K562 (cell line): ENCODE measurements at regions not wholly inside any gene's neighbourhood (a gene's known extent, or its start where the extent isn't known, plus 50 kb on each side); places are given as distances from the start of the nearest gene placed in this dataset.

Source experiments
- ATAC-seq: fragments of 200-7000 bp; cut with Tn5 transposase; 3 replicates; pipeline ENCODE4 v1.9.1; 2020; ENCODE audit warnings: moderate library complexity
- BruUV-seq: library from RNA; stranded (reverse); fragments of 400-500 nt; replicated peaks from 2 replicates; lab custom pipeline; 2021; lab: Mats Ljungman, UMichigan
- CTCF ChIA-PET: fragments of 300-600 bp; formaldehyde crosslinking; extraction: SDS; loops from one replicate; lab custom pipeline; 2021; ENCODE audit warnings: low intra/inter-chr PET ratio; lab: Yijun Ruan, JAX
- POLR2A ChIA-PET: fragments of 300-600, 350-650 bp; sonication (Branson Sonifier 250); formaldehyde crosslinking; extraction: SDS; loops from one replicate; lab custom pipeline; 2021; ENCODE audit warnings: antibody characterized with exemption, inconsistent platforms; lab: Yijun Ruan, JAX
- DNase-seq, 4 experiments: peaks; one replicate each; pipeline versions ENCODE4 v3.0.0 to v3.0.0-alpha.2; 2011 to 2018; ENCODE audit warnings: low spot score in 3 of 4, mixed read lengths in 3 of 4; ENCODE audit errors: extremely low read depth in 1 of 4
- FAIRE-seq: peaks from 2 replicates; lab custom pipeline; 2011; peaks lifted over from hg19 to GRCh38; lab: Jason Lieb, UNC
- H2AFZ ChIP-seq: 2 replicates; pipeline ENCODE4 v1.6.0; 2011; ENCODE audit warnings: low read depth, low read length, control low read depth, inconsistent platforms
- H3K27ac ChIP-seq: fragments of 200-600 bp; 3 replicates; pipeline ENCODE4 v1.8.0; 2011; ENCODE audit warnings: low read depth, mild to moderate bottlenecking, control low read depth, inconsistent platforms, low read length, moderate library complexity, mixed read lengths; ENCODE audit errors: extremely low read depth
- H3K27me3 ChIP-seq, 2 experiments: fragments of 300-600 bp in 1 of 2; 2 replicates in 1 of 2; 3 replicates in 1 of 2; pipeline versions ENCODE4 v1.6.0 to v1.8.0; 2011; ENCODE audit warnings: inconsistent platforms in 2 of 2, low read length in 2 of 2, mild to moderate bottlenecking in 1 of 2, mixed read lengths in 1 of 2, moderate library complexity in 1 of 2; ENCODE audit not compliant: control insufficient read depth in 2 of 2, insufficient read depth in 2 of 2
- H3K36me3 ChIP-seq: fragments of 300-600 bp; 3 replicates; pipeline ENCODE4 v1.8.0; 2011; ENCODE audit warnings: mild to moderate bottlenecking, low read length, inconsistent platforms; ENCODE audit not compliant: control insufficient read depth, insufficient read depth
- H3K4me1 ChIP-seq, 2 experiments: fragments of 200-600 bp in 1 of 2; replicated peaks in 1 of 2; 2 replicates in 1 of 2; 3 replicates in 1 of 2; pipeline versions ENCODE4 v1.5.1 to v1.8.0; 2011; ENCODE audit warnings: inconsistent platforms in 2 of 2, low read length in 2 of 2, mild to moderate bottlenecking in 1 of 2, mixed read lengths in 1 of 2, moderate library complexity in 1 of 2; ENCODE audit not compliant: control insufficient read depth in 2 of 2, insufficient read depth in 2 of 2
- H3K4me2 ChIP-seq: 2 replicates; pipeline ENCODE4 v1.6.1; 2011; ENCODE audit warnings: low read length, control low read depth, inconsistent platforms, mixed read lengths; ENCODE audit not compliant: insufficient read depth
- H3K4me3 ChIP-seq: fragments of 200-600 bp; sonication (generic), shearing (Covaris generic); 2 replicates; pipeline ENCODE4 v1.5.1; 2016; ENCODE audit warnings: control low read depth, inconsistent platforms
- H3K79me2 ChIP-seq: fragments of 200-600 bp; 3 replicates; pipeline ENCODE4 v1.8.0; 2011; ENCODE audit warnings: low read length, inconsistent platforms; ENCODE audit not compliant: control insufficient read depth, insufficient read depth
- H3K9ac ChIP-seq, 2 experiments: 2 replicates each; pipeline versions ENCODE4 v1.6.0 to v1.6.1; 2011; ENCODE audit warnings: low read depth in 2 of 2, low read length in 2 of 2, control low read depth in 1 of 2, inconsistent platforms in 1 of 2, mild to moderate bottlenecking in 1 of 2, mixed read lengths in 1 of 2; ENCODE audit not compliant: insufficient read depth in 1 of 2
- H3K9me1 ChIP-seq: one replicate; pipeline ENCODE4 v1.6.0; 2011; ENCODE audit warnings: inconsistent platforms, mild to moderate bottlenecking, low read length, moderate library complexity; ENCODE audit not compliant: control insufficient read depth, insufficient read depth
- H3K9me3 ChIP-seq: replicated peaks from 2 replicates; pipeline ENCODE4 v1.5.1; 2011; ENCODE audit warnings: low read depth, low read length, inconsistent platforms; ENCODE audit not compliant: control insufficient read depth, insufficient read depth
- H4K20me1 ChIP-seq: replicated peaks from 2 replicates; pipeline ENCODE4 v1.6.1; 2011; ENCODE audit warnings: low read length, inconsistent platforms, mixed read lengths; ENCODE audit not compliant: control insufficient read depth, insufficient read depth
- CREM ChIP-seq: IDR thresholded peaks from 2 replicates; pipeline ENCODE4 v1.6.1; 2014; ENCODE audit warnings: antibody characterized with exemption, low read depth
- TCF3 ChIP-seq: sonication (generic); formaldehyde crosslinking; IDR thresholded peaks from 2 replicates; pipeline ENCODE4 v1.4.0; 2020; ENCODE audit warnings: mild to moderate bottlenecking, missing genetic modification reagents
- WGBS: fragments of 100-300 bp; shearing (Covaris generic); methylation state at CpG from one replicate; pipeline ENCODE4 v1.1.6; 2016; ENCODE audit warnings: low coverage, mixed read lengths; ENCODE audit not compliant: insufficient coverage; ENCODE audit errors: missing lambda C conversion rate; 5-methylcytosine and 5-hydroxymethylcytosine counted together
- in situ Hi-C: fragments of 300-500 bp; cut with MboI; formaldehyde crosslinking; loops from 4 replicates; pipeline ENCODE4 v1.15.0; 2018; ENCODE audit warnings: inconsistent platforms, mixed read lengths
- intact Hi-C: fragments of 100-400 bp; cut with micrococcal nuclease; formaldehyde crosslinking; loops from 2 replicates; pipeline ENCODE4 v1.14.2; 2022
- TF ChIP-seq, protein P1 (sequence below), 2 experiments: fragments of 450-650 bp; formaldehyde crosslinking in 1 of 2; IDR thresholded peaks; 2 replicates each; pipeline versions ENCODE4 v1.4.0 to v1.6.1; 2014 to 2020; ENCODE audit warnings: mild to moderate bottlenecking in 2 of 2, borderline replicate concordance in 1 of 2, low read depth in 1 of 2
- TF ChIP-seq, protein P2 (sequence below): fragments of 200-800 bp; sonication (Bioruptor generic); IDR thresholded peaks from 2 replicates; pipeline ENCODE4 v1.6.1; 2017; ENCODE audit warnings: missing genetic modification characterization, missing compliant biosample characterization

DNA sequence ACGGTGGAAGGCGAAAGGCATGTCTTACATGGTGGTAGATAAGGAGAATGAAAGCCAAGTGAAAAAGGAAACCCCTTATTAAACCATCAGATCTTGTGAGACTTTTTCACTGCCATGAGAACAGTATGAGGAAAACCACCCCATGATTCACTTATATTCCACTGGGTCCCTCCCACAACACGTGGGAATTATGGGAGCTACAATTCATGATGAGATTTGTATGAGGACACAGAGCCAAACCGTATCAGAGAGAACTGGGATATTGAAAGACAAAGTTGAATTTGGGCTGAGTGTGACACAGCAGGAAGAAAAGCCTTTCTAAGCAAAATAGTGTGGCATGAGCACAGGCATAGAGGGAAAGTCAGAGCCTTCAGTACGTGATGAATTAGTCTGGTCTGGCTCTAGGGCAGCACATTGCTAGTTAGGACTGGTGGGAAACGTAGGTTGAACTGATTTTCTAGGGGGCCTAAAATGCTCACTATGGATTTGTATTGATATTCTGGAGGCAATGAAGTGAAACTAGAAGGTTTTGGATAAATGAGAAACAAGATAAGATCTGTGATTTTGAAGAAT lies 84.8 kb upstream of the RND3 start:
- BruUV-seq: no TSS peak
- ATAC-seq (no peak), DNase-seq (no peak), FAIRE-seq (no peak)
- Histone ChIP-seq H3K4me2 (no peak overlapping the region), H3K79me2 (no peaks in the 10 kb centered on the region), H3K4me1 (no peaks in the 10 kb centered on the region), H2AFZ (no peak overlapping the region), H3K36me3 (no peaks in the 10 kb centered on the region), H4K20me1 (no peaks in the 10 kb centered on the region), H3K9me1 (no peaks in the 10 kb centered on the region), H3K27ac (no peak overlapping the region), H3K27me3 (no peaks in the 10 kb centered on the region), H3K4me3 (no peak overlapping the region), H3K9ac (no peak overlapping the region), H3K9me3 (no peaks in the 10 kb centered on the region; the same call in 1 of the 2 replicates)
- CTCF ChIA-PET: no interaction called here
- intact Hi-C loops: no loop called here
- POLR2A ChIA-PET: no interaction called here
- WGBS: 0% methylated on average over 6 of the region's 6 CpGs
- no peak for TF ChIP-seq TCF3 (CRISPR knock-in tag)
- in situ Hi-C loops: no loop called here

DNA sequence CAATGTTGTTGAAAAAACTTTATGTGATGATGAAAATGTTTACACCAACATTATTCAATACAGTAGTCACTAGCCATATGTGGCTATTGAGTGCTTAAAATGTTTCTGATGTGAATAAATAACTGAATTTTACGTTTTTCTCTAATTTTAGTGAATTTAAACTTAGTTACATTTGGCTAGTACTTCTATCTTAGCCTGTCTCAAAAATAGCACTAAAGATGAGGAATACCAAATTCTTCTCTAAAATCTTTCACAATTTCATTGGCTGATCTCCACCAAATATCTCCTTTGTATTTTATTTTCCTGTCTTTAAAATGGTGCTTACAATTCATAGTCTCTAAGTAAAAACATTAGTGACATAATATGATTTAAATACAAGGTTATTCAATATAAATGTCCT lies 83.7 kb upstream of the RND3 start:
- ChIA-PET POLR2A (no interaction called here), CTCF (no interaction called here)
- Histone ChIP-seq H4K20me1 (no peaks in the 10 kb centered on the region), H3K4me1 (no peaks in the 10 kb centered on the region), H3K79me2 (no peaks in the 10 kb centered on the region), H3K27ac (no peak overlapping the region), H3K9me3 (no peaks in the 10 kb centered on the region; the same call in 1 of the 2 replicates), H3K27me3 (no peaks in the 10 kb centered on the region), H3K4me3 (no peak overlapping the region), H3K36me3 (no peaks in the 10 kb centered on the region), H3K4me2 (no peak overlapping the region), H3K9me1 (no peaks in the 10 kb centered on the region), H2AFZ (no peak overlapping the region), H3K9ac (no peak overlapping the region)
- 0% methylated on average over 1 of the region's 1 CpG for WGBS
- no peak for ATAC-seq
- DNase-seq: no peak
- in situ Hi-C loops (no loop called here), intact Hi-C loops (no loop called here)
- FAIRE-seq: no peak
- BruUV-seq: no TSS peak
- no peak for TF ChIP-seq CREM
- TF ChIP-seq, protein P1, sequence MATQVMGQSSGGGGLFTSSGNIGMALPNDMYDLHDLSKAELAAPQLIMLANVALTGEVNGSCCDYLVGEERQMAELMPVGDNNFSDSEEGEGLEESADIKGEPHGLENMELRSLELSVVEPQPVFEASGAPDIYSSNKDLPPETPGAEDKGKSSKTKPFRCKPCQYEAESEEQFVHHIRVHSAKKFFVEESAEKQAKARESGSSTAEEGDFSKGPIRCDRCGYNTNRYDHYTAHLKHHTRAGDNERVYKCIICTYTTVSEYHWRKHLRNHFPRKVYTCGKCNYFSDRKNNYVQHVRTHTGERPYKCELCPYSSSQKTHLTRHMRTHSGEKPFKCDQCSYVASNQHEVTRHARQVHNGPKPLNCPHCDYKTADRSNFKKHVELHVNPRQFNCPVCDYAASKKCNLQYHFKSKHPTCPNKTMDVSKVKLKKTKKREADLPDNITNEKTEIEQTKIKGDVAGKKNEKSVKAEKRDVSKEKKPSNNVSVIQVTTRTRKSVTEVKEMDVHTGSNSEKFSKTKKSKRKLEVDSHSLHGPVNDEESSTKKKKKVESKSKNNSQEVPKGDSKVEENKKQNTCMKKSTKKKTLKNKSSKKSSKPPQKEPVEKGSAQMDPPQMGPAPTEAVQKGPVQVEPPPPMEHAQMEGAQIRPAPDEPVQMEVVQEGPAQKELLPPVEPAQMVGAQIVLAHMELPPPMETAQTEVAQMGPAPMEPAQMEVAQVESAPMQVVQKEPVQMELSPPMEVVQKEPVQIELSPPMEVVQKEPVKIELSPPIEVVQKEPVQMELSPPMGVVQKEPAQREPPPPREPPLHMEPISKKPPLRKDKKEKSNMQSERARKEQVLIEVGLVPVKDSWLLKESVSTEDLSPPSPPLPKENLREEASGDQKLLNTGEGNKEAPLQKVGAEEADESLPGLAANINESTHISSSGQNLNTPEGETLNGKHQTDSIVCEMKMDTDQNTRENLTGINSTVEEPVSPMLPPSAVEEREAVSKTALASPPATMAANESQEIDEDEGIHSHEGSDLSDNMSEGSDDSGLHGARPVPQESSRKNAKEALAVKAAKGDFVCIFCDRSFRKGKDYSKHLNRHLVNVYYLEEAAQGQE (IDR thresholded peaks at IDR 0.05; ENCODE audit: borderline replicate concordance): no peak
- TF ChIP-seq, protein P1 (CRISPR knock-in tag; IDR thresholded peaks at IDR 0.05; ENCODE audit: low read depth): no peak
- TF ChIP-seq, protein P2, sequence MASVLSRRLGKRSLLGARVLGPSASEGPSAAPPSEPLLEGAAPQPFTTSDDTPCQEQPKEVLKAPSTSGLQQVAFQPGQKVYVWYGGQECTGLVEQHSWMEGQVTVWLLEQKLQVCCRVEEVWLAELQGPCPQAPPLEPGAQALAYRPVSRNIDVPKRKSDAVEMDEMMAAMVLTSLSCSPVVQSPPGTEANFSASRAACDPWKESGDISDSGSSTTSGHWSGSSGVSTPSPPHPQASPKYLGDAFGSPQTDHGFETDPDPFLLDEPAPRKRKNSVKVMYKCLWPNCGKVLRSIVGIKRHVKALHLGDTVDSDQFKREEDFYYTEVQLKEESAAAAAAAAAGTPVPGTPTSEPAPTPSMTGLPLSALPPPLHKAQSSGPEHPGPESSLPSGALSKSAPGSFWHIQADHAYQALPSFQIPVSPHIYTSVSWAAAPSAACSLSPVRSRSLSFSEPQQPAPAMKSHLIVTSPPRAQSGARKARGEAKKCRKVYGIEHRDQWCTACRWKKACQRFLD: no peak
